ENCODE measurements at regions not wholly inside any gene's neighbourhood (a gene's known extent, or its start where the extent isn't known, plus 50 kb on each side); places are given as distances from the start of the nearest gene placed in this dataset.

DNA sequence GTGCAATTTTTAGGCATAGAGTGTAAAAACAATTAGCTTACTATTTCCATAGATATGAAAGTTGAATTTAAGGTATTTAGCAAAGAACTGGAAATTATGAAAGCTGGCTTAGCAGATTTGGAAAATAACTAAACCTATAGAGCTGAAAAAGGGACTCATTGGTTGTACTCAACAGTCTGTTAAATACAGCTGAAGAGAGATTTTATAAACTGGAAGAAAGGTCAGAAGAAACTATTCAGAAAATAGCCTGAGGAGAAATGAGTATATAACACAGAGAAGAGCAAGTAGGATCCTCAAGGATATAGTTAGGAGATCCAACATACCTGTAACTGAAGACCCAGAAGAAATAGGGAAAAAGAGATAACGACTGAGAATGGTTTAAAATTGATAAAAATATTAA, 97.6 kb upstream of the SLIT3 start:
- Mint-ChIP-seq H3K27ac (no peak overlapping the region), H3K27me3 (peaks cover 1 to 3% of the 10 kb centered on the region in 2 donors), H3K9me3 (peaks cover 7 to 9% (median 8%) of the 10 kb centered on the region in 3 donors), H3K4me3 (no peak overlapping the region), H3K4me1 (no peaks in the 10 kb centered on the region), H3K36me3 (no peaks in the 10 kb centered on the region)
- H3K9me3 ChIP-seq: no peaks in the 10 kb centered on the region
- ATAC-seq (replicated peaks in 1 of 4) (no peak), DNase-seq (no peak)
- no peak overlapping the region for H3K27ac ChIP-seq (ENCODE audit: low read length)
- POLR2A ChIA-PET: no interaction called here
- H3K4me1 ChIP-seq (ENCODE audit: control insufficient read depth in 1 of 2, extremely low read depth in 1 of 2, insufficient read depth in 2 of 2, low read length in 2 of 2): no peaks in the 10 kb centered on the region
- CTCF ChIA-PET: no interaction called here
- no CpG with 5 or more reads among the region's 1 CpG for WGBS (ENCODE audit: insufficient coverage)
- no peak overlapping the region for H3K4me3 ChIP-seq (ENCODE audit: control insufficient read depth in 1 of 2, extremely low read depth in 1 of 2, low read length in 1 of 2)
- no peaks in the 10 kb centered on the region for H3K27me3 ChIP-seq (replicated peaks in 1 of 2; ENCODE audit: control insufficient read depth in 2 of 2, extremely low read depth in 1 of 2, insufficient read depth in 2 of 2, low read length in 1 of 2)
- H3K36me3 ChIP-seq (ENCODE audit: control insufficient read depth in 2 of 2, extremely low read depth in 1 of 2, insufficient read depth in 1 of 2, low read length in 1 of 2): no peaks in the 10 kb centered on the region

DNA sequence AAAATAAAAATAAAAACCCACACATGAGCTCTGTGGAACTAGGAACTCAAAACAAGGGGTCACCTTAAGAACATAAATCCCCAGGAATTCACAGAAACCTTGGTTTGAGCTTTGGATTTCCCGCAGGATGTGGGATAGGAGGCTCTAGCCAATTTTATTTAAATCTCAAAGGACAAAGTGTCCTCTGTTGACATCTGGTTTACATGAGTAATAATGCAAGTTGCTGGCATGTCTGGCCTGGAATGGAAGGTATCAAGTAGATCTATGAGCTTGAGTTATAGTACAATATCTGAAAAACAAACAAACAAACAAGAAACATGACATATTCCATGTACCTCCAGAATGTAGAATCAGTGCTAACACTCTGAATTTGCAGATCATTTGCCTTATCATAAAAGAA, 94.2 kb upstream of the SLIT3 start:
- Mint-ChIP-seq H3K27me3 (peaks cover 6 to 10% of the 10 kb centered on the region in 2 donors), H3K27ac (no peak overlapping the region), H3K4me1 (no peaks in the 10 kb centered on the region), H3K9me3 (peaks cover 7 to 9% (median 7%) of the 10 kb centered on the region in 3 donors), H3K4me3 (no peak overlapping the region), H3K36me3 (no peaks in the 10 kb centered on the region)
- WGBS (ENCODE audit: insufficient coverage): no CpG with 5 or more reads among the region's 1 CpG
- CTCF ChIA-PET: no interaction called here
- POLR2A ChIA-PET: no interaction called here
- ATAC-seq (replicated peaks in 1 of 4): no peak
- DNase-seq: no peak
- Histone ChIP-seq H3K4me3 (ENCODE audit: control insufficient read depth in 1 of 2, extremely low read depth in 1 of 2, low read length in 1 of 2) (no peak overlapping the region), H3K27me3 (replicated peaks in 1 of 2; ENCODE audit: control insufficient read depth in 2 of 2, extremely low read depth in 1 of 2, insufficient read depth in 2 of 2, low read length in 1 of 2) (no peaks in the 10 kb centered on the region), H3K9me3 (no peaks in the 10 kb centered on the region), H3K36me3 (ENCODE audit: control insufficient read depth in 2 of 2, extremely low read depth in 1 of 2, insufficient read depth in 1 of 2, low read length in 1 of 2) (no peaks in the 10 kb centered on the region), H3K27ac (ENCODE audit: low read length) (no peak overlapping the region), H3K4me1 (ENCODE audit: control insufficient read depth in 1 of 2, extremely low read depth in 1 of 2, insufficient read depth in 2 of 2, low read length in 2 of 2) (no peaks in the 10 kb centered on the region)

DNA sequence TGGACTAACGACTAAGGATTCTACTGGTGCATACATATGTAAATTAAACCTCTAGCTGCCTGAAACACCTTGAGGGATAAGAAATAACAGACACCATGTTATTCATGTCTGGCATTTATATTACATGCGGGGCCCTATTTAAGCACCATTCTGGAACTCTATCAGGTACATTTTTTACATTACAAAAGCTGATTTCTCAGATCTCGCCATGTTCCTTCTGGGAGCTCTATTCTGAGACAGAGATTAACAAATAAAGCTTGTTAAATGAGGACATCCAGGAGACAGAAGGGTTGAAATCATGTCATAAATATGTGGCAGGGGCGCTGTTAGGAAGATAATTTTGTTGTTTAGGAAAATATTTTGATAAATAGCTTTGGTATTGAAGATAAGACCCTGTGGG, 93.4 kb upstream of the SLIT3 start:
- Mint-ChIP-seq H3K27me3 (peaks cover 6 to 14% of the 10 kb centered on the region in 2 donors), H3K4me1 (no peaks in the 10 kb centered on the region), H3K27ac (no peak overlapping the region), H3K9me3 (peaks cover 7 to 9% (median 7%) of the 10 kb centered on the region in 3 donors), H3K36me3 (no peaks in the 10 kb centered on the region), H3K4me3 (no peak overlapping the region)
- H3K27ac ChIP-seq (ENCODE audit: low read length): no peak overlapping the region
- ChIA-PET CTCF (no interaction called here), POLR2A (no interaction called here)
- H3K27me3 ChIP-seq (replicated peaks in 1 of 2; ENCODE audit: control insufficient read depth in 2 of 2, extremely low read depth in 1 of 2, insufficient read depth in 2 of 2, low read length in 1 of 2): no peaks in the 10 kb centered on the region
- DNase-seq (no peak), ATAC-seq (replicated peaks in 1 of 4) (no peak)
- no peak overlapping the region for H3K4me3 ChIP-seq (ENCODE audit: control insufficient read depth in 1 of 2, extremely low read depth in 1 of 2, low read length in 1 of 2)
- H3K4me1 ChIP-seq (ENCODE audit: control insufficient read depth in 1 of 2, extremely low read depth in 1 of 2, insufficient read depth in 2 of 2, low read length in 2 of 2): no peaks in the 10 kb centered on the region
- 67% methylated on average over 2 of the region's 4 CpGs for WGBS (ENCODE audit: insufficient coverage)
- H3K9me3 ChIP-seq: no peaks in the 10 kb centered on the region
- H3K36me3 ChIP-seq (ENCODE audit: control insufficient read depth in 2 of 2, extremely low read depth in 1 of 2, insufficient read depth in 1 of 2, low read length in 1 of 2): no peaks in the 10 kb centered on the region

DNA sequence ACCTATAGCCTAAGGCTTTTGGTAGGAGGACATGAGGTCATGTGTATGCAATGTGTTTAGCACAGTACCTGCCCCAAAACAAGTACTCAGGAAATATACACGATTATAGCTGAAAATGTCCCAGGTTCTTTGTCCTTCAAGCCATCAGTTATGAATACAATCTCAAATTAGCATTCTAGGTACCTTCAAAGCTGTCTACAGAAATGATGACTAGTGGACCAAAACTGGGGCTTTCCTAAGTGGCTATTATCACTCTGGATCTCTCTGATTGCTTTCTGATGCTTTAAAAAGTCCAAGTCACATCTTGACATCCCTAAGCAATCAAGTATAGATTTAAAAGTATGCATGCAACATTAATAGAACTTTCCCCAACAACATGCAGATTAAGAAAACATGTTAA, 93.0 kb upstream of the SLIT3 start:
- CTCF ChIA-PET: no interaction called here
- no peak for ATAC-seq (replicated peaks in 1 of 4)
- no peaks in the 10 kb centered on the region for H3K4me1 ChIP-seq (ENCODE audit: control insufficient read depth in 1 of 2, extremely low read depth in 1 of 2, insufficient read depth in 2 of 2, low read length in 2 of 2)
- no peak overlapping the region for H3K27ac ChIP-seq (ENCODE audit: low read length)
- no CpG with 5 or more reads among the region's 1 CpG for WGBS (ENCODE audit: insufficient coverage)
- H3K4me3 ChIP-seq (ENCODE audit: control insufficient read depth in 1 of 2, extremely low read depth in 1 of 2, low read length in 1 of 2): no peak overlapping the region
- Mint-ChIP-seq H3K27me3 (peaks cover 7 to 14% of the 10 kb centered on the region in 2 donors), H3K9me3 (peaks cover 7 to 9% (median 7%) of the 10 kb centered on the region in 3 donors), H3K27ac (no peak overlapping the region), H3K4me1 (no peaks in the 10 kb centered on the region), H3K4me3 (no peak overlapping the region), H3K36me3 (no peaks in the 10 kb centered on the region)
- no peaks in the 10 kb centered on the region for H3K9me3 ChIP-seq
- DNase-seq: no peak
- POLR2A ChIA-PET: no interaction called here
- H3K27me3 ChIP-seq (replicated peaks in 1 of 2; ENCODE audit: control insufficient read depth in 2 of 2, extremely low read depth in 1 of 2, insufficient read depth in 2 of 2, low read length in 1 of 2): no peaks in the 10 kb centered on the region
- no peaks in the 10 kb centered on the region for H3K36me3 ChIP-seq (ENCODE audit: control insufficient read depth in 2 of 2, extremely low read depth in 1 of 2, insufficient read depth in 1 of 2, low read length in 1 of 2)

DNA sequence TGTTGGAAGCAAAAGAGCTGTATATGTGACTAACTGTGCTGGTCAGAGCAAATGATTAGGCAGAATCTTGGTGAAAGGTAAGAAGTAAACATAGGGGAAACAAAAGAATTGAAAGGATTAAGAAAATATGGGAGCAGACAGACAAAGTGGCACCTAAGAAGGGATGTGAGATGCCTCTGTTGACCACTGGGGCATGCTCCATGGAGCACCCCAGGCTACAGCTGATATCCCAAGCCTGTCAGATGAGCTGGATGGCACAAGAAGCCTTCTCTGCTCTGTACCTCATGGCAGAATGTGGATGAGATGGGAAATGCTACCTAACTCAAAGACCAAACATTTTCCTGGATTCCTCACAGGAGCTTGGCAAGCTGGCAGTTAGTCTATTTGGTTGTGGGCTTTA, 89.3 kb upstream of the SLIT3 start:
- H3K4me1 ChIP-seq (ENCODE audit: control insufficient read depth in 1 of 2, extremely low read depth in 1 of 2, insufficient read depth in 2 of 2, low read length in 2 of 2): no peaks in the 10 kb centered on the region
- no peak overlapping the region for H3K4me3 ChIP-seq (ENCODE audit: control insufficient read depth in 1 of 2, extremely low read depth in 1 of 2, low read length in 1 of 2)
- H3K9me3 ChIP-seq: no peaks in the 10 kb centered on the region
- no peaks in the 10 kb centered on the region for H3K4me1 Mint-ChIP-seq
- DNase-seq: no peak
- H3K9me3 Mint-ChIP-seq: peaks cover 0 to 3% (median 0%) of the 10 kb centered on the region in 3 donors
- no peaks in the 10 kb centered on the region for H3K27me3 ChIP-seq (replicated peaks in 1 of 2; ENCODE audit: control insufficient read depth in 2 of 2, extremely low read depth in 1 of 2, insufficient read depth in 2 of 2, low read length in 1 of 2)
- ATAC-seq (replicated peaks in 1 of 4): no peak
- no peak overlapping the region for H3K27ac ChIP-seq (ENCODE audit: low read length)
- ChIA-PET CTCF (no interaction called here), POLR2A (interaction anchor here in 1 of 2 donors (0.5 kb wide), 1 partner anchor 216 kb away, joined by 4 read pairs; no protein-coding TSS in a partner anchor)
- H3K27ac Mint-ChIP-seq: no peak overlapping the region
- H3K4me3 Mint-ChIP-seq: no peak overlapping the region
- H3K36me3 ChIP-seq (ENCODE audit: control insufficient read depth in 2 of 2, extremely low read depth in 1 of 2, insufficient read depth in 1 of 2, low read length in 1 of 2): no peaks in the 10 kb centered on the region
- H3K27me3 Mint-ChIP-seq: peaks cover 7 to 11% of the 10 kb centered on the region in 2 donors
- no peaks in the 10 kb centered on the region for H3K36me3 Mint-ChIP-seq

DNA sequence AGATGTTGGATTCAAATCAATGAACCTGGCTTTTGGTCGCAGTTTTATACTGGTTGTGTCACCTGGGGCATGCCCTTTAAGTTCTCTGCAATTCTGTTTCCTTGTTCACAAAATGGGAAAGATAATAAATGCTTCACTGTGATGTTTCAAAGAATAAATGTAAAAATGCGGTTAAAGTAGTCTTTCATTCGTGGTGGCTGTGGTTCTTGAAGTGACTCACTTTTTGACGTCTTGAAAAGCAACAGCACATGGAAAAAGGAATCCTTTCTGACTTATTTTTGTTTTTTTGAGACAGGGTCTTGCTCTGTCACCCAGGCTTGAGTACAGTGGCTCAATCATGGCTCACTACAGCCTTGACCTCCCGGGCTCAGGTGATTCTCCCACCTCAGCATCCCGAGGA, 88.4 kb upstream of the SLIT3 start:
- WGBS (ENCODE audit: insufficient coverage): 58% methylated on average over 3 of the region's 6 CpGs

DNA sequence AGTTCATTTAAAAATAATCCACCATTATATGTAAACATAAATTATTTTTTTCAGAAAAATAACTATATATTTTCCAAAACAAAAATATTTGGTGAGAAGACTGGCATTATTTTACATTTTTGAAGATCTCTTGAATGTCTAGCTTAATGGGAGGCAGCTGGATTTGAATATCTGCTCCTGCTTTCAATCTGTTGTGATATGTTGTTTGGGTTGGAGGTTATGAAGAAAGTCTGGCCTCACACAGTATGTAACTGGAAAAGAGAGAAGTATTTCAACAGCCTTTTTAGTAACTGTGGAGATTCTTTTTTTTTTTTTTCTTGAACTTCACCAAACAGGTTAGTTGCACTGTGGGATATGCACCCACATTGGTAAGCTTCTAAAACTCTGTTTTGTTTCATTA, 84.7 kb upstream of the SLIT3 start:
- DNase-seq (no peak), ATAC-seq (replicated peaks in 1 of 4) (no peak)
- no peaks in the 10 kb centered on the region for H3K4me1 Mint-ChIP-seq
- no peak overlapping the region for H3K27ac Mint-ChIP-seq
- H3K9me3 Mint-ChIP-seq: peaks cover 0 to 5% (median 0%) of the 10 kb centered on the region in 3 donors
- POLR2A ChIA-PET: no interaction called here
- no peaks in the 10 kb centered on the region for H3K36me3 Mint-ChIP-seq
- Histone ChIP-seq H3K9me3 (no peaks in the 10 kb centered on the region), H3K4me3 (ENCODE audit: control insufficient read depth in 1 of 2, extremely low read depth in 1 of 2, low read length in 1 of 2) (no peak overlapping the region), H3K36me3 (ENCODE audit: control insufficient read depth in 2 of 2, extremely low read depth in 1 of 2, insufficient read depth in 1 of 2, low read length in 1 of 2) (no peaks in the 10 kb centered on the region), H3K4me1 (ENCODE audit: control insufficient read depth in 1 of 2, extremely low read depth in 1 of 2, insufficient read depth in 2 of 2, low read length in 2 of 2) (no peaks in the 10 kb centered on the region), H3K27ac (ENCODE audit: low read length) (no peak overlapping the region), H3K27me3 (replicated peaks in 1 of 2; ENCODE audit: control insufficient read depth in 2 of 2, extremely low read depth in 1 of 2, insufficient read depth in 2 of 2, low read length in 1 of 2) (no peaks in the 10 kb centered on the region)
- no peak overlapping the region for H3K4me3 Mint-ChIP-seq
- CTCF ChIA-PET: no interaction called here
- H3K27me3 Mint-ChIP-seq: peaks cover 2 to 5% of the 10 kb centered on the region in 2 donors

More for the DNA sequence above, 88.4 kb upstream of the SLIT3 start:
- Mint-ChIP-seq H3K4me1 (no peaks in the 10 kb centered on the region), H3K9me3 (peaks cover 0 to 3% (median 0%) of the 10 kb centered on the region in 3 donors), H3K4me3 (no peak overlapping the region), H3K27me3 (peaks cover 7 to 11% of the 10 kb centered on the region in 2 donors), H3K27ac (no peak overlapping the region), H3K36me3 (no peaks in the 10 kb centered on the region)
- no peak for DNase-seq
- ChIA-PET POLR2A (no interaction called here), CTCF (no interaction called here)
- H3K27ac ChIP-seq (ENCODE audit: low read length): no peak overlapping the region
- H3K27me3 ChIP-seq (replicated peaks in 1 of 2; ENCODE audit: control insufficient read depth in 2 of 2, extremely low read depth in 1 of 2, insufficient read depth in 2 of 2, low read length in 1 of 2): no peaks in the 10 kb centered on the region
- no peaks in the 10 kb centered on the region for H3K4me1 ChIP-seq (ENCODE audit: control insufficient read depth in 1 of 2, extremely low read depth in 1 of 2, insufficient read depth in 2 of 2, low read length in 2 of 2)
- no peaks in the 10 kb centered on the region for H3K9me3 ChIP-seq
- H3K36me3 ChIP-seq (ENCODE audit: control insufficient read depth in 2 of 2, extremely low read depth in 1 of 2, insufficient read depth in 1 of 2, low read length in 1 of 2): no peaks in the 10 kb centered on the region
- no peak for ATAC-seq (replicated peaks in 1 of 4)
- no peak overlapping the region for H3K4me3 ChIP-seq (ENCODE audit: control insufficient read depth in 1 of 2, extremely low read depth in 1 of 2, low read length in 1 of 2)

All from T-cell (primary cell).